NCI-H2029 (cell line): ENCODE measurements at regions not wholly inside any gene's neighbourhood (a gene's known extent, or its start where the extent isn't known, plus 50 kb on each side); places are given as distances from the start of the nearest gene placed in this dataset.
"Not testable (repeated sequence)": the region's sequence is repeated elsewhere in the genome, so short reads cannot be mapped to it uniquely, and the experiment has no call there.

Source experiments
- DNase-seq: peaks from one replicate; lab custom pipeline; 2025; lab: John Stamatoyannopoulos, UW

DNA sequence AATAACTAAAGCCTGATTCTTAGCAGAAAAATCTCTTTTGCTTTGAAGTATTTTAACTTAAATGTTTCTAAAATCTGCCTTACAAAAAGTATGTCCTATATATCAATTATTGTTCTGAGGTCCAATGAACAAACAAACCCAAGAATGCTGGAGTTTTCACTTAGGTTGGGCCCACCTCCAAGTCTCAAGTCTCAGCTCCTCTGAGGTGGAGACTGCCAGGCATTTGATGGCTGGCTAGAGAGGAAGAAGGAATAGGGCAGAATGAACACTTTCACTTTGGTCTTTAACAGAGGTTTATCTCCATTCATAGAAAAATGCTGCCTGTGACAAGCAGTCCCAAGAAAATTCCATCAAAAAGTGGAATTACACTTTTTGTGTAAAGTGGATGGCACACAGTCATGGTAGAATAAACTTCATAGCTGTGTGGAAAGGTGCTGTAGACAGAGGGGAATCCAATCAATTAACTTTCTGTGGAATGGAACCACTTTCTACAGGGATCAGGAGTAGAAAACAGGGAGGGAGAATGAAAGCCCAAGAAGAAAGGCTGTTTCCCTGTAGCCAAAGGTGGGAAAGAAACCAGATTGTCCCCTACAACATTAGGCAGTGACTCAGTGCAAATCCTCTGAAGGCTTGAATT, 349.4 kb upstream of the RUNX1 start:
- no peak for DNase-seq

DNA sequence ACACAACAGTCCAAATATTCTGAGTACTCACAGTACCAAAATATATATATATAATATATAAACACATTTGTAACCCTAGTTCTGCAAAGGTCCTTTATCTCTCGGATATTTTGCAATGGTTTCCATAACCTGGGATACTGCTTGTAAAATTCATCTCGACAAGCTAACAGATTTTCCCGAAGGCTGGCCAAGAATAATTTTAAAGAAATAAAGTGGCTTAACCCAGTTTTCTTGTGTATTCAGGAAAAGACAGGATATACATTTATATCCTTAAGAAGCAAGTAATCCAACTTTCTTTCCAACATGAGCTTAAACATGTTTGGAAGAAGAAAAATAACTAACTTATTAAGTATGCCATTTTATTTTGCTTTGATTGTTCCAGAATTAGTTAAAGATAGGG, 348.7 kb upstream of the RUNX1 start:
- no peak for DNase-seq

DNA sequence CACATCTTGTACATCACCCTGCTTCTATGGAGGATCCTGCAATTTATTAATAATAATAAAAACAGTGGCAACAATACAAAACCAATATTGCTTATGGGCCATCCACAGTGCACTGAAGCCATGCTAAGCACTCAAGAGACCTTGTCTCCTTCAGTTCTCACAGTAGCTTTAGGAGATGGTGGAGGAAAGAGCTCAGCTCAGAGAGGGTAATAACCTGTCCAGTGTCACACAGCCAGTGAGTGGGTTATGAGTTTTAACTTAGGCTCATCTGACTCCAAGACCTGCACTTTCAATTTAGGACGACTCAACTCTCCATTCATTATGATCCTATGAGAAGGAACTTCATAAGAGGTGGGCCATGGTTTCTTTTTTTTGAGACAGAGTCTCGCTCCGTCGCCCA, 347.6 kb upstream of the RUNX1 start:
- no peak for DNase-seq

DNA sequence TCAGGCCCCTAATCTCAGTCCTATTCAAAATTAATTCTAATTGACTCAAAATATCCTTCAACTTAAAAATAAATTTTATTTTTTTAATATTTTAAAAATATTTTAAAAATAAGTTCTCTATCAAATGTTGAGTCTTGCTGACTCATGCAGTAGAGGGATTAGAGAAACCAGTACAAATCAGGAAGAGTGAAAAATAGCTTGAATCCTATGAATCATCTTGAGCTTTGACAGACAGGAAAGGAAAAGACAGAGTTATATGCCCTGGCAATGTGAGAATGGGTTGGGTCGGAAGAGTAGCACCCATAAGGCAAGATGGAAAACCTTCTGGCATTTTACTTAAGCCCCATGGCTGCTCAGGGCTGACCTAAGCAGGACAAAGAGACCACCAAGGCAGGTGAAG, 346.6 kb upstream of the RUNX1 start:
- DNase-seq = no peak

DNA sequence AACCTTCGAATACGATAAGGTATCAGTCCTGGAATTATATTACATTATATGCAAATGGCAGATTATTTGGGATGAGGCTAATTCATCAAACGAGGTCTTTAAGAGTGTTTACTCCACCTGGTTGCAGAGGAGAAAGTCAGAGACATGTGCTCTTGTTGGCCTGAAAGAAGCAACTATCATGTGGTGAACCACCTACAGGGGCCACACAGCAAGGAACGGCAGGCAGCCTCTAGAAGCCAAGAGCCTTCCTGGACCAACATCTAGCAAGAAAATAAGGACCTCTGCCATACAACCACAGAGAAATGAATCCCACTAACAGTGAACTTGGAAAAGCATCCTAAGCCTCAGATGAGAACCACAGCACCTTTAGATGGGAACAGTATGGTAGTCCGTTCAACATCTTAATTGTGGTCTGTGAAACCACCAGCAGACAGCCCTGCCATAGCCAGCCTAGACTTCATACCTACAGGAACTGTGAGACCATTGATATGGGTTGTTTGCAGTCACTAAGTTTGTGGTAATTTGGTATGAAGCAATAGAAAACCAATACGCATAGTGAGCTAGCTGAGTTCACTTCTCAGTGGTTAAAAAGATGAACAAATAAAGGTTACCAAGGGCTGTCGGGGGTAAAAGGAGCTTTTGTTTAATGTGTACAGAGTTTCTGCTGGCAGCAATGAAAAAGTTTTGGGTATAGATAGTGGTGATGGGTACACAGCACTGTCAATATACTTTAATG, 345.7 kb upstream of the RUNX1 start:
- DNase-seq = no peak

DNA sequence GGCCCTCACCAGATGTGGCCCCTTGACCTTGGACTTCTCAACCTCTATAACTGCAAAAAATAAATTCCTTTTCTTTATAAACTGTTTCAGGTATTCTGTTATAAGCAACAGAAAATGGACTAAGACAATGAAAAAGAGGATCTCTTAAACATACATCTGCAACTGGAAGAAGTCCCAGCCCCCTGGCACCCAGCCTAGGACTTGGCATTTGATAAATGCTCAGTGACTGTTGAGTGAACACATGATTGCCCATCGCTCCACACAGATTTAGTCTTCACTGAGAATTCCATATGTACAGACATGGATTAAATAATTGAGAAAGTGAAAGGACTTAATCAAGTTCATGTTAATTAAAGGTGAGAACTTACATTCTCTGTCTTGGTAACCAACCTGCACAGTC, 344.9 kb upstream of the RUNX1 start:
- peak; percentile 9 for DNase-seq

DNA sequence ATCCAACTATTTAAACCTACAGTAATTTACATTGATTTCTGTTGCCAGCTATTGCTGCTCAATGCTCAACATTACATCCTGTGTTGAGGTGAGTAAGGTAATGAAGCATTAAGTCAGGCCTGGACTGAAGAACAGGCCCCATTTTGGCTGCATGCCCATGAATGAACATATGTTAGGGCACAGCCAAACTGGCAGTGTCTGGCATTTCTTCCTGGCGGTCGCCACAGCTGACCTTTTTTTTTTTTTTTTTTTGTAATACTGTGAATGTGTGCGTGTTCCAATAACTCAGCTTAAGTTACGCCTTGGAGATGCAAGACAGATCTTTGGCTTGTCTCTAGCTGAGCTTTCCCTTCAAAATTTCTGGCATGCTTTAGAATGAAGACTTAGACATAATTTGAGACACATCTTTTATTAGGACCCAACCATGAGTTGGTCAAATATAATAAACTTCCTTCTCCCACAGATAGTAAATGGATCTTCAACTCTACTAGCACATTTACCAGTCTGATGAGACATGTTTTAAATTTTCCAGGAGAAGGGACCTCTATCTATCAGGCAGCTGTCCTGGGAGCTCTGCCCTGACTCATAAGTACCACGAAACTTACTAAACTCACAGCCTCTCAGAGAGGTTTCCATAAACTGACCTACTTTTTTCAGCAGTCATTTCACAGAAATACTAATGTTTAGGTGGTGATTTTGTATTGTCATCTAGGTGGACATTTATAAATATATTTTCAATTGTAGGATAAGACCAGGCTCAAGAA, 341.1 kb upstream of the RUNX1 start:
- DNase-seq = peak; percentile 89

DNA sequence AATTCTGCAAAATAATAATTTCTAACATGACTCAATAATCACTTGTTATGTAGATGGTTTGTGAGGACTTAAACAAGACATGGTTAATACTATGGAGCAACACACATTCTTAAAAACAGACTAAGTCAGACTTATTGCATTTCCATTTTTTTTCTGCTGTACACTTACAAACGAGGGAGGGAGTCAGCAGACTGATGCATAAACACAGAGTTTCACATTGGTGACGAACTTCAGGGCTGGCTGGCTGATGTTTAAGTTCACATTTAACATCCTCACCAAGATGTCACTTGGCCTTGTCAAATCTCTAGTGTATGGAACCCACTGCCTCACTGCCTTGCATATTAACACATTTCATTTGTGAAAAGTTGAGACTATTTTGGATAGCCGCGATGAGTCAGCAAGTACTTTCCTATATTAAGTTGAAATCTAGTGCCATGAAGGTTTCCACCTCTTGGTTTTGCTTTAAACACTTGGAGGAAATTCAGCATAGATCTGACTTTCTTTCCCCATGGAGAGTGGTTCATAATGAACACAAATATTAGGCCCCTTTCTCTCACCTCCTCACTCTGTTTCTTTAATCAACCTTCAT, 337.5 kb upstream of the RUNX1 start:
- DNase-seq = no peak

DNA sequence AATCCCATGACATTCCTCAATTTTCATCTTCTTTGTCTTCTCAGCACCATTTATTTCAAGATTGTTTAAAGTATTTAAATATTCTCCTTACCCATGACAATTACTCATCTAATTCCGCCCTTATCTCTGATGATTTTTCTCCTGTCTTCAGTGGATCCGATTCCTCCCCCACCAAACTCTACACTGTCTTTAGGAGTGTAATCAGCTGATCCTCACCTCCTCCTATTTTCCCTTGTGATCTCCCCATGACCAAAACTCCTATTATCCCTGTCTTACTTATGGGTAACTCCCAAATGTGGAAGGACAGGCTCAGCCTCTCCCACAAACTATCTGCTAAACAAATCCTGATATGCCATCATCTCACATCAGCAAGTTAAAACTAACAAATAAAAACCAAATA, 335.3 kb upstream of the RUNX1 start:
- DNase-seq = no peak

DNA sequence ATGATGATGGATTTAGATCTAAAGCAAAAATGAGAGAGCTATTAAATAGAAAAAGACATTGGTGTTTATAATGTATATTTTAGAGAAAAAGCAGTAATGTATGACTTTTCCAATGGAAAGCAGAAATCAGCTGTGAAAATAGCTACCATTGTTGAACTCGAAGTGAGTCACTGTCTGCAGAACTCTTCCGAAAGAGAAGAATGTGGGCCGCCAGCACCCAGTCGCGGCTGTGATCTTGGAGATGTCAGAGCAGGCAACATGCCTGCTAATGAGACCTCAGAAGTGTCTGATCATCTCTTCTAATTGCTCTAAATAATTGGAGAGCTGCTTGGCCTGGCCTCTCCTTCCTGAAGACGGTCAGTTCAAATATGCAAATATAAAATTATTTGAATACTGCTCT, 333.6 kb upstream of the RUNX1 start:
- DNase-seq = no peak

DNA sequence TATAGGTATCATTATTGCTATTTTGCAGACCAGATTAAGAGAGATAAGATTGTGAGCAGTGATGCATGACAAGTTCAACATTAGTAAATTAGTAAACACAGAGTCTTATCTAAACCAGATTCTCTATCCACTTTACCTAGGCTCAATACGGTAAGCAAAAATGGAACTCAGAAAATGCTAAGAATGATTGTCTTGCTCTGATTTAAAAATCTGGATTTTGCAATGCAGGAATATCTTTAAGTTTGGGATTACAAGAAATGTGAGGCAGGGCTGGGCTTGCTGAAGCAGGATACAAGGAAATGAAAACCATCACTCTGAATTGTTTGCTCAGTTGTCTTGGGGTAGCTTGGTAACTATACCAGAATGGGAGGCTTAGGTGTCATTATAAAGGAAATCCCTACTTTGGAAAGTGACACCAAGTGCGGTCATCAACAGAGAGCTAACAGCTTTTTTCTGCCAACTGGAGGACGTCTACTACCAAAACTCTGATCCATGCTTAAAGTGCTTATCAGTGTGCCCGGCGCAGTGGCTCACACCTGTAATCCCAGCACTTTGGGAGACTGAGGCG, 332.7 kb upstream of the RUNX1 start:
- peak; percentile 69 for DNase-seq

DNA sequence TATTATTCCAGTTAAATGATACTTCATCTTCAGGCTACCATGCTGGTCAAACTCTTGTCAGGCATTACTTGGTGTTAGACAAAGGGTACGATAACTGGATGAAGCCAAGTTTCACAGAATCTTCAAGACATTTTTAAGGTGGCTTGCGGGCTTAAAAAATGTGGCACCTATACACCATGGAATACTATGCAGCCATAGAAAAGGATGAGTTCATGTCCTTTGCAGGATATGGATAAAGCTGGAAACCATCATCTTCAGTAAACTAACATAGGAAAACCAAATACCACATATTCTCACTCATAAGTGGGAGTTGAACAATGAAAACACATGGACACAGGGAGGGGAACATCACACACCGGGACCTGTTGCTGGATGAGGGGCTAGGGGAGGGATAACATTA, 331.2 kb upstream of the RUNX1 start:
- not testable (repeated sequence) for DNase-seq

DNA sequence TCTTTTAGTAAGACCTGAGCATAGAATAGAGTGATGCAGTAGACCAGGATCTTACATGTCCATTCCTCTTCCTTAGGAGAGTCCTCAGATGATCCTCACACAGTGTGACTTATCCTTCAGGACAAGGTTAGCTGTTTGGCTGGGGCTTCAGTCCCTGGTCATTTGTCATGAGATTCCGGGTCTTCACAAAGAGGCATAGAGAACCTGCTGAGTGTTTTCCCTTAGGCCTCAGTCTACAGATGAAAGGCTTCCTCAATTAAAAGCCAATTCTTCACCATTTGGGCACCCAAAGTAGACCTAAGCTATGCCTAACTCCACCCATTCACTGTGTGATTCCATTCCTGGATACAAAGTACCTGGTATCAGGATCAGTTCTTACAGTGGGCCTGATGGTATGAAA, 329.8 kb upstream of the RUNX1 start:
- DNase-seq = no peak

DNA sequence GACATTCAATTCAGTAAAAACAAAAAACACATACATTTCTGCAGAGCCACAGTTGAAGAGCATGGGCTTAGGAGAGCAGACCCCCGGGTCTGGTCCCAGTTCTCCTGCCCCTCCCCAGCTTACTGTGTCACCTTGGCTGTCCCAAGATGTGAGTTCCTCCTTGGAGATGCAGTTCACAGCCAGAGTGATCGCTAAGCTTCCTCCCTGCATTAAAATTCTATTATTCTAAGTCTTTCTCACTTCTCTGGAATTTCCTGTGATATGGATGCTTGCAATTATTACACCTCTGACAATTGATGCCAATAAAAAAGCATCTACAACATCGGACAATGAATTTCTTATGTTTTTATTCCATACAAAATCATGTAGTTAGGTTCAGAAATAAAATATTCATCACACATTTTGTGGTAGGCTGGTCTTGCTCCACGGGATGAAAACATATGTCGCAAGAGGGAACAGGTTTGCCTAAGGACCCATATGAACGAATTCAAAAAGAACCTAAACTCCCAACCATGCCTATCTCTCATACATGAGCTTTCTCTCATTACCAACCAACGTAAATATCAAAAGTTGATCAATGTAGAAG, 328.5 kb upstream of the RUNX1 start:
- DNase-seq = no peak

DNA sequence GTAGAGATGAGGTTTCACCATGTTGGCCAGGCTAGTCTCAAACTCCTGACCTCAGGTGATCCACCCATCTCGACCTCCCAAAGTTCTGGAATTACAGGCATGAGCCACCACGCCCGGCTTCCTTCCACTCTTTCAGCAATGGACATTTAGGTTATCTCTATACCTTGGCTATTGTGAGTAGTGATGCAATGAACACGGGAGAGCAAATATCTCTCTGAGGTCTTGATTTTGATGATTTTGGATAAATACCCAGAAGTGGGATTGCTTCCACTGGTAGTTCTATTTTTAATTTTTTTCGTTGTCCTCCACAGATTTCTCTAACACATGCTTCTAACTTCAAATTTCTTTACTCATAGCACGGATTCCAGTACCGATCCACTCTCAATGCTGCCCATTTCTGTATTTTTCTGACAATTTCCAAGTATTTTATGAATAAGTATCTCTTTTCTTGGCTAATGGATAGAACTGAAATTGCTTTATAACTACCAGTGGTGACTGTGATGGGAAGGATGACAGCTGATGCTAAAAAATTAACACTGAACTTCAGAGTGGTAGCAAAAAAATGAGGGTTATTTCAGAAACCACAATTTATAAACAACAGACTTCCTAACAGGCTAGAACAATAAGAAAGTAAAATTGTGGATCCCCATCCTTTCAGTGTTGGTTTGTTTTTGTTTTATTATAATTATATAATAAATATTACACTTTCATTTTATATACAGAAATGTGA, 327.5 kb upstream of the RUNX1 start:
- DNase-seq = no peak

DNA sequence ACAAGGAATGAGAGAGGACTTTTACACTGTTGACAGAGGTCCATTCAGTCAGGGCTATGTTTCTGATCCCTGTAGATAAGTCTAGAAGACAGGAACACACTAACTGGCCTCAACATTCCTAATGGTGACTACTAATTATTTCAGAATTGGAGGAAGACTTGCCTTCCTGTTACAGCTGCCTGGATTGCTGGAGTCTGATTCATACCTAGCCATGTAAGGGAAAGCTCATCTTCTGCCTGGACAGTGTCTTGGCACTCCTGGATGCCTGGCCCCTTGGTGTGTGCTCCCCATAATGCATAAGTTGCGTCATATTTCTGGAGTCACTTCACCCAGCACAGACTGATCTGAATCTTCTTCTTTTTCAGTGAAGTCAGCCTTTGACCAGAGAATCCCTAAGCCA, 326.0 kb upstream of the RUNX1 start:
- no peak for DNase-seq

DNA sequence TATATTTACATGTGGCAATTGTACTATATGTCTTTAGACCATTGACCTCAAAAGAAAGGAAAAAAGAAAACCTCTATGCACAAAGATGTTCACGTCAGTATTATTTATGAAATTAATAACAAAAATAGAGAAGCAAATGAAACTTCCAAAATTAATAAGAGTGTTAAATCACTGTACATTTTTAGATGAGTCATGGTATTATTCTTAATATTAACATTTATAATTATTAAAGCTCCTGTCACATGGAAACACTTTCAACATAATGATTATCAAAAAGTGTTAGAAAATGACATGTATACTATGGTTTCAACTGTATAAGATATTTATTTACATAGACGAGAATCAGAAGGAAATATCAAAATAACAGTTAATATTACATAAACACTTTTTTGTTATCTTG, 324.9 kb upstream of the RUNX1 start:
- no peak for DNase-seq

DNA sequence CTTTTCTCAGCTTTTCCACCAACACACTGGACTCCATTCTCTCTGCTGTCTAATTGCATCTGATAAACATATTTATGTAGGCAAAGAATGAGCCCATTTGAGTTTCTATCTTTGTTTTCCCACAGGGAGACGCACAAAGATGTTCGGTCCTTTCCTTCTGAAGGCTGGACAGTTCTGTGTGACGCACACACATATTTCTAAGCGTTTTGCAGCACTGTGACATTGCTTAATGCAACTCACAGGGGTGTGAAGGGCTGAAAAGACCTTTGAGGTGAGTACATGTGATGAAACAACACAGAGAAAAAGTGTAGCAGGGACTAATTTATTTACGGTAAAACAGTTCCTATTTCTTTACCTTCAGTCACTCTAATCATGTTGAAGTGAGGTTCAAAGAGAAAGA, 323.1 kb upstream of the RUNX1 start:
- no peak for DNase-seq

DNA sequence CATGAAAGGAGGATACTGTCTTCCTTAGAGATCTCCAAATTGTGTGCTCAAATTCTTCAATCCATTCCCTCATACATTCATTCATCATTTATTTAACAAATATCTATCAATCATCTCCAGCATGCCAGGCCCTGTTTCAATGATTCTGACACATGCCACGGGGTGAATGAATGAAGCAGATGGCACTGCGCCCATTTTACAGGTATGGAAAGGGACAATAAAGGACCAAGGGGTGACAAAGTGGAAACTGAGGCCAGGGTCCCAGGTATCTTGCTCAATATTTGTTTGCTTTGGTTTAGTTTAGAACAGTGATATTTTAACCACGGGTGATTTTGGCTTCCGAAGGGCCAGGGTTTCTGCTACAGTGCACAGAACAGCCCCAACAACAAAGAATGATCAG, 321.6 kb upstream of the RUNX1 start:
- no peak for DNase-seq

DNA sequence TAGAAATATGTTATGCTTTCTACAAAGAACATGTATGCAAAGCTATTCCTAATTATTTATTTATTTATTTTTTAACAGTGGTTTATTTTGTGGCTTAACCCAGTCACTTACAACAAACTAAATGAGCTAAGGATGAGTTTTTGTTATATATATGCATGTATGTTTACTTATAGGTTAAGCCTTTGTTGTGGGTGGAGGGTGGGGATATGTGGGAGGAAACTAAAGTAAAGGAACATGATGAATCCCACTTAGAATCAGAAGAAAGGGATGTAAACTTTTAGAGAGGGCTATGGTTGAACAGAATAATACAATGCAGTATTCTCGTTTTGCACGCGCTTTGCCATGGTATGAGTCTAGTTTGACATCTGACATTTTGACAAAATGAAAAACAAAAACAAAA, 321.0 kb upstream of the RUNX1 start:
- no peak for DNase-seq

DNA sequence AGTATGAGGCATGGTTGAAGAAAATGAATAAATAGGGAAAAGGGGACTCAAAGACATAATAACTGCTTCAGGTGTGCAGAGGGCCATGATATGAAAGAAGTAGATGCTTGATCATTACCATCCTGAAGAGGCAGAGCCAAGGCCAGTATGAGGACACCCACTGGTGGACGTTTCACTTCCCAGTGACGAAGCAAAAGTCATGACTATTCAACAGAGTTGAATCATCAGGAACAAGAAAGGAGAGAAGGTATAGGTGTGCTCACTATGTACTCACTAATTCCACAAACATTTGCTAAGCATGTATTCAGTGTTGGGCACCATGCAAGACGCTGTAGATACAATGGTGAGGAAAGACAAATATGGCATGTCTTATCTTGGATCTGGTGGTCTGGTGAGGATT, 319.2 kb upstream of the RUNX1 start:
- DNase-seq = no peak

DNA sequence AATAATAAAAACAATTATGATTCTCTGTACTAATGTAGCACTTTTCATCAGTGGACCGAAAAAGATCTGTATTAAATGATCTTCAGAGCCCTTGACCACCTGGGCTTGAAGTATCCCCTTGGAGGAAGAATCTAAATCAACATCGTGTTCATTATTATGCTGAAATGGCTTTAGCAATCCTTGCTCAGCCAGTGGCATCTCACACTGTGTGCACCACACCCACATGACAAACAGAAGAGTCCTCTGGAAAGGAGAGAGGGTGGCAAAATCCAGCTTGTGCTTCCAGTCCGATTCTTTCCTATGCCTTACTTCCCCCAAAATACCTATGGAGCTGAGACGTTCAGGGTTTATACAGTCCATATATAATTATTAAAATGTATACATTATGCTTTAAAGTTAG, 318.5 kb upstream of the RUNX1 start:
- DNase-seq = peak; percentile 49
